H1 (cell line): ENCODE measurements at regions not wholly inside any gene's neighbourhood (a gene's known extent, or its start where the extent isn't known, plus 50 kb on each side); places are given as distances from the start of the nearest gene placed in this dataset.
"Not testable (repeated sequence)": the region's sequence is repeated elsewhere in the genome, so short reads cannot be mapped to it uniquely, and the experiment has no call there.

Experiments
- CTCF ChIA-PET: fragments of 300-600 bp; sonication (Branson Sonifier 250); formaldehyde crosslinking; loops from one replicate; lab custom pipeline; 2021; ENCODE audit not compliant: partially characterized antibody; lab: Charles Lee
- POLR2A ChIA-PET: fragments of 300-600 bp; sonication (Branson Sonifier 250); formaldehyde crosslinking; loops from one replicate; lab custom pipeline; 2021; ENCODE audit warnings: inconsistent platforms; ENCODE audit not compliant: partially characterized antibody; lab: Charles Lee
- DNase-seq, 2 experiments: peaks; one replicate each; pipeline versions ENCODE4 v3.0.0 to v3.0.0-alpha.2; 2010 to 2022; ENCODE audit warnings: low spot score in 2 of 2, low read depth in 1 of 2, mixed read lengths in 1 of 2
- FAIRE-seq: peaks from 2 replicates; lab custom pipeline; 2011; peaks lifted over from hg19 to GRCh38; lab: Jason Lieb, UNC
- H2AFZ ChIP-seq: 2 replicates; pipeline ENCODE4 v1.8.1; 2012; ENCODE audit warnings: low read length, inconsistent platforms
- H2AK5ac ChIP-seq: 2 replicates; pipeline ENCODE4 v1.6.1; 2013; ENCODE audit warnings: low read depth, low read length
- H2BK120ac ChIP-seq: replicated peaks from 2 replicates; pipeline ENCODE3; 2013; ENCODE audit warnings: low read depth, low read length, inconsistent platforms
- H2BK12ac ChIP-seq: 2 replicates; pipeline ENCODE4 v1.6.1; 2013; ENCODE audit warnings: low read depth, low read length
- H2BK15ac ChIP-seq: 2 replicates; pipeline ENCODE4 v1.6.1; 2013; ENCODE audit warnings: low read length
- H2BK20ac ChIP-seq: 2 replicates; pipeline ENCODE4 v1.6.1; 2013; ENCODE audit warnings: low read length
- H2BK5ac ChIP-seq: 2 replicates; pipeline ENCODE4 v1.6.1; 2013; ENCODE audit warnings: low read depth, low read length
- H3K14ac ChIP-seq: 2 replicates; pipeline ENCODE4 v1.6.1; 2013; ENCODE audit warnings: inconsistent platforms; ENCODE audit not compliant: insufficient read length
- H3K18ac ChIP-seq: 2 replicates; pipeline ENCODE4 v1.6.1; 2013; ENCODE audit warnings: low read length; ENCODE audit errors: extremely low read depth
- H3K23ac ChIP-seq: 2 replicates; pipeline ENCODE4 v1.6.1; 2013; ENCODE audit warnings: inconsistent platforms; ENCODE audit not compliant: insufficient read length
- H3K23me2 ChIP-seq: 2 replicates; pipeline ENCODE4 v1.6.1; 2013; ENCODE audit warnings: low read depth, low read length
- H3K27ac ChIP-seq: 2 replicates; pipeline ENCODE4 v1.6.1; 2011; ENCODE audit warnings: low read depth, low read length, inconsistent platforms
- H3K27me3 ChIP-seq, 4 experiments: replicated peaks in 1 of 4; 1 replicate in 1 of 4; 2 replicates in 3 of 4; pipeline versions ENCODE4 v1.6.1 to v1.8.1; 2011 to 2013; ENCODE audit warnings: low read length in 3 of 4, mild to moderate bottlenecking in 3 of 4, inconsistent platforms in 2 of 4, mixed read lengths in 2 of 4, moderate library complexity in 1 of 4; ENCODE audit not compliant: control insufficient read depth in 3 of 4, insufficient read depth in 3 of 4; ENCODE audit errors: extremely low read depth in 1 of 4
- H3K36me3 ChIP-seq, 4 experiments: 2 replicates each; pipeline versions ENCODE4 v1.6.1 to v1.8.1; 2011 to 2013; ENCODE audit warnings: mild to moderate bottlenecking in 4 of 4, low read length in 3 of 4, moderate library complexity in 2 of 4, control low read depth in 1 of 4, inconsistent platforms in 1 of 4; ENCODE audit not compliant: insufficient read depth in 4 of 4, control insufficient read depth in 2 of 4
- H3K4ac ChIP-seq: replicated peaks from 2 replicates; pipeline ENCODE3; 2013; ENCODE audit warnings: low read length, low read depth, mixed read lengths, inconsistent platforms; ENCODE audit not compliant: insufficient read length
- H3K4me1 ChIP-seq, 4 experiments: replicated peaks in 1 of 4; 1 replicate in 1 of 4; 2 replicates in 3 of 4; pipeline versions ENCODE4 v1.6.1 to v1.8.1; 2011 to 2013; ENCODE audit warnings: low read length in 3 of 4, inconsistent platforms in 2 of 4, mixed read lengths in 1 of 4; ENCODE audit not compliant: insufficient read depth in 4 of 4, control insufficient read depth in 3 of 4
- H3K4me2 ChIP-seq, 2 experiments: 2 replicates each; pipeline versions ENCODE4 v1.6.1 to v1.8.1; 2011 to 2013; ENCODE audit warnings: low read depth in 2 of 2, low read length in 2 of 2, control low read depth in 1 of 2, inconsistent platforms in 1 of 2, mild to moderate bottlenecking in 1 of 2; ENCODE audit not compliant: insufficient read depth in 1 of 2
- H3K4me3 ChIP-seq, 4 experiments: fragments of 200-600, 300-600 bp in 1 of 4; sonication (generic), shearing (Covaris generic), sonication (Bioruptor Twin) in 1 of 4; 2 replicates each; pipeline versions ENCODE4 v1.5.1 to v1.8.1; 2011 to 2016; ENCODE audit warnings: low read length in 4 of 4, low read depth in 3 of 4, control low read depth in 2 of 4, inconsistent platforms in 2 of 4, mild to moderate bottlenecking in 2 of 4, mixed read lengths in 1 of 4, moderate library complexity in 1 of 4; ENCODE audit not compliant: insufficient read depth in 2 of 4; ENCODE audit errors: extremely low read depth in 1 of 4
- H3K56ac ChIP-seq: replicated peaks from 2 replicates; pipeline ENCODE3; 2013; ENCODE audit warnings: low read depth, mild to moderate bottlenecking, mixed read lengths, low read length, inconsistent platforms; ENCODE audit not compliant: insufficient read length
- H3K79me1 ChIP-seq: 2 replicates; pipeline ENCODE4 v1.6.1; 2013; ENCODE audit warnings: low read depth, low read length, control low read depth
- H3K79me2 ChIP-seq, 2 experiments: 2 replicates each; pipeline versions ENCODE4 v1.6.1 to v1.8.1; 2012 to 2013; ENCODE audit warnings: low read length in 2 of 2, mild to moderate bottlenecking in 2 of 2, inconsistent platforms in 1 of 2; ENCODE audit not compliant: insufficient read depth in 2 of 2, control insufficient read depth in 1 of 2
- H3K9ac ChIP-seq, 4 experiments: replicated peaks in 1 of 4; 1 replicate in 1 of 4; 2 replicates in 3 of 4; pipeline versions ENCODE4 v1.6.1 to v1.8.1; 2011 to 2013; ENCODE audit warnings: low read depth in 3 of 4, low read length in 3 of 4, control low read depth in 2 of 4, mild to moderate bottlenecking in 2 of 4, moderate library complexity in 2 of 4, inconsistent platforms in 1 of 4; ENCODE audit errors: extremely low read depth in 1 of 4
- H3K9me3 ChIP-seq, 2 experiments: 2 replicates each; pipeline versions ENCODE4 v1.6.1 to v1.8.1; 2012 to 2013; ENCODE audit warnings: mild to moderate bottlenecking in 2 of 2, moderate library complexity in 2 of 2, control low read depth in 1 of 2, inconsistent platforms in 1 of 2, low read depth in 1 of 2, low read length in 1 of 2, mixed read lengths in 1 of 2; ENCODE audit not compliant: insufficient read depth in 2 of 2
- H4K20me1 ChIP-seq, 2 experiments: replicated peaks in 1 of 2; 2 replicates each; pipeline versions ENCODE3 to v1.8.1; 2011 to 2013; ENCODE audit warnings: inconsistent platforms in 2 of 2, low read length in 2 of 2, mild to moderate bottlenecking in 1 of 2; ENCODE audit not compliant: insufficient read depth in 2 of 2, control insufficient read depth in 1 of 2
- H4K5ac ChIP-seq: 2 replicates; pipeline ENCODE4 v1.6.1; 2013; ENCODE audit warnings: low read length, low read depth, mixed read lengths, inconsistent platforms; ENCODE audit not compliant: insufficient read length
- H4K8ac ChIP-seq: 2 replicates; pipeline ENCODE4 v1.8.0; 2013; ENCODE audit warnings: mild to moderate bottlenecking, moderate library complexity, low read length, inconsistent platforms; ENCODE audit not compliant: insufficient read depth; ENCODE audit errors: extremely low read depth
- H4K91ac ChIP-seq: replicated peaks from 2 replicates; pipeline ENCODE3; 2013; ENCODE audit warnings: low read length, mixed read lengths, inconsistent platforms; ENCODE audit not compliant: insufficient read length
- WGBS, 2 experiments: shearing (Covaris generic) in 1 of 2; methylation state at CpG; one replicate each; pipeline versions ENCODE4 v1.1.6 to v1.1.7; 2013 to 2015; ENCODE audit warnings: low lambda C conversion rate in 2 of 2, mixed read lengths in 2 of 2, inconsistent platforms in 1 of 2, low coverage in 1 of 2, missing lambda C conversion rate in 1 of 2; ENCODE audit not compliant: insufficient replicate concordance in 2 of 2, insufficient coverage in 1 of 2, insufficient read length in 1 of 2; ENCODE audit errors: extremely low coverage in 1 of 2, missing lambda C conversion rate in 1 of 2; 5-methylcytosine and 5-hydroxymethylcytosine counted together

GRCh38 chr1:146656356-146657060 lies 281.6 kb upstream of the NBPF12 start:
- H4K91ac ChIP-seq, CTCF ChIA-PET, H3K14ac ChIP-seq, H2BK5ac ChIP-seq, H2AFZ ChIP-seq, H3K4ac ChIP-seq, H2AK5ac ChIP-seq, H4K8ac ChIP-seq, POLR2A ChIA-PET, H3K79me2 ChIP-seq, H2BK120ac ChIP-seq, H3K4me3 ChIP-seq, H3K56ac ChIP-seq, H3K23me2 ChIP-seq, H3K27ac ChIP-seq, H3K23ac ChIP-seq, H4K5ac ChIP-seq, H3K18ac ChIP-seq, H3K27me3 ChIP-seq, H3K79me1 ChIP-seq, H3K9me3 ChIP-seq, DNase-seq, H2BK20ac ChIP-seq, H2BK12ac ChIP-seq, FAIRE-seq, H3K4me2 ChIP-seq, H2BK15ac ChIP-seq, H3K9ac ChIP-seq, H3K36me3 ChIP-seq, H3K4me1 ChIP-seq, H4K20me1 ChIP-seq: not testable (repeated sequence)
- WGBS, 2 experiments: no CpG with 5 or more reads among the region's 3 CpGs

DNA sequence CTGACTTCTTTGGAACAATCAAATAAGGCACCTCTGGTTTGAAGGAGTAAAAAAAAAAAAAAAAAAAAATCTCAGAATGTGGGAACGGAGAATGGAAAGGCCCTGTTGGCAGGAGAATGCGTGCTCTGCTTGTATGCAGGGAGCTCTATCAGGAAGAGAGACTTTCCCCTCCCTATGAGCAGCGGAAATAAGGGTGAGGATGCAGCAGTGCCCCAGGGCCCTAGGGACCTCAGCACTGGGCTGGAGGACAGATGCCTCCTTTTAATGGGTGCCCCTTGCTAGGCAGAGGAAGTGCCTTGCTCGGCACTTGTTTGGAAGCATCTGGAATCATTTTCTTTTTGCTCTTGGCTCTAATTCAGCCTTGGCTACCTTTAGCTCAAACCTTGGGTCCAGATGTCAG lies 283.4 kb upstream of the NBPF12 start:
- H3K4me2 ChIP-seq, H3K56ac ChIP-seq, H3K23ac ChIP-seq, H3K36me3 ChIP-seq, H2BK12ac ChIP-seq, H3K9me3 ChIP-seq, H3K23me2 ChIP-seq, H3K4ac ChIP-seq, H3K9ac ChIP-seq, FAIRE-seq, H4K8ac ChIP-seq, H4K91ac ChIP-seq, H2BK15ac ChIP-seq, H4K20me1 ChIP-seq, H3K18ac ChIP-seq, H3K14ac ChIP-seq, H3K79me1 ChIP-seq, DNase-seq, H3K79me2 ChIP-seq, H2AK5ac ChIP-seq, CTCF ChIA-PET, H3K4me1 ChIP-seq, H3K27ac ChIP-seq, H3K27me3 ChIP-seq, H2BK5ac ChIP-seq, H2BK20ac ChIP-seq, POLR2A ChIA-PET, H2BK120ac ChIP-seq, H2AFZ ChIP-seq, H4K5ac ChIP-seq, H3K4me3 ChIP-seq: not testable (repeated sequence)
- WGBS, 2 experiments: 69% methylated on average over 4 of the region's 4 CpGs; no CpG with 5 or more reads in 1 of the 2 experiments
